Stomach (tissue), 8 donors: ENCODE measurements at regions not wholly inside any gene's neighbourhood (a gene's known extent, or its start where the extent isn't known, plus 50 kb on each side); places are given as distances from the start of the nearest gene placed in this dataset.

Source experiments
- DNase-seq, 2 donors: peaks; one replicate each; pipeline versions ENCODE4 v3.0.0 to v3.0.0-alpha.2; 2013 to 2019
- H3K27ac ChIP-seq, 5 donors: fragments of 200-600 bp in 4 of 5; sonication (generic) in 4 of 5; one replicate each; pipeline ENCODE4 v1.5.1; 2013 to 2019; ENCODE audit warnings: mild to moderate bottlenecking in 1 of 5, moderate library complexity in 1 of 5
- H3K27me3 ChIP-seq, 3 donors: fragments of 200-600 bp; sonication (generic); one replicate each; pipeline ENCODE4 v1.5.1; 2017 to 2019; ENCODE audit warnings: mixed run types in 1 of 3
- H3K36me3 ChIP-seq, 4 donors: fragments of 200-600 bp; sonication (generic); 1 replicate in 3 of 4; 2 replicates in 1 of 4; pipeline ENCODE4 v1.5.1; 2016 to 2019
- H3K4me1 ChIP-seq, 4 donors: fragments of 200-600 bp; sonication (generic); one replicate each; pipeline ENCODE4 v1.5.1; 2016 to 2019
- H3K4me3 ChIP-seq, 4 donors: fragments of 200-600 bp; sonication (generic) in 3 of 4; one replicate each; pipeline ENCODE4 v1.5.1; 2016 to 2019; ENCODE audit warnings: mild to moderate bottlenecking in 1 of 4
- H3K9me3 ChIP-seq, 4 donors: fragments of 200-600 bp; sonication (generic); one replicate each; pipeline ENCODE4 v1.5.1; 2016 to 2019
- CTCF ChIP-seq, 7 experiments: fragments of 450-650 bp in 4 of 7; fragments of 200-600 bp in 3 of 7; sonication (generic) in 3 of 7; IDR thresholded peaks; one replicate each; pipeline ENCODE4 v1.5.1; 2016 to 2019; ENCODE audit warnings: antibody characterized with exemption in 7 of 7, control low read depth in 2 of 7, mild to moderate bottlenecking in 1 of 7
- EP300 ChIP-seq: sonication (generic); formaldehyde crosslinking; IDR thresholded peaks from one replicate; pipeline ENCODE4 v1.6.1; 2017; ENCODE audit warnings: antibody characterized with exemption
- POLR2A ChIP-seq, 4 donors: fragments of 450-650 bp; IDR thresholded peaks; one replicate each; pipeline ENCODE4 v1.6.1; 2016; ENCODE audit warnings: antibody characterized with exemption in 4 of 4, control low read depth in 2 of 4, mild to moderate bottlenecking in 1 of 4, moderate library complexity in 1 of 4
- POLR2AphosphoS5 ChIP-seq, 3 donors: sonication (generic); formaldehyde crosslinking; IDR thresholded peaks; one replicate each; pipeline ENCODE4 v1.6.1; 2016; ENCODE audit warnings: antibody characterized with exemption in 3 of 3
- whole genome bisulfite sequencing, 5 donors: extraction: QIAGEN DNeasy Blood & Tissue Kit in 3 of 5; methylation state at CpG; one replicate each; pipeline versions ENCODE4 v1.1.5 to v1.1.7; 2013 to 2018; 5-methylcytosine and 5-hydroxymethylcytosine counted together
- intact Hi-C: fragments of 100-400 bp; cut with DNase I; formaldehyde crosslinking; loops from one replicate; pipeline ENCODE4 v1.15.1; 2023; ENCODE audit warnings: low total_unique reads
- donor health status: healthy with polysubstance abuse.
- donor health status: Bipolar disorder and iron deficiency.
- donor health status: healthy.

GRCh38 chr3:106083207-106083606, 214.4 kb upstream of the CBLB start:
- H3K27ac ChIP-seq = no peak overlapping the region
- no peak for TF ChIP-seq POLR2AphosphoS5 (IDR thresholded peaks at IDR 0.05)
- TF ChIP-seq CTCF (IDR thresholded peaks at IDR 0.05) = no peak
- no peak for TF ChIP-seq POLR2A (IDR thresholded peaks at IDR 0.05)
- no peak for TF ChIP-seq EP300
- H3K4me3 ChIP-seq = no peak overlapping the region
- H3K4me1 ChIP-seq = peaks cover 0 to 3% (median 0%) of the 10 kb centered on the region in 4 donors
- no peak for DNase-seq
- H3K9me3 ChIP-seq = no peaks in the 10 kb centered on the region
- H3K27me3 ChIP-seq = no peaks in the 10 kb centered on the region
- 36 to 67% (median 57%) methylated on average over 1 of the region's 1 CpG for WGBS, 5 donors
- no peaks in the 10 kb centered on the region for H3K36me3 ChIP-seq
- intact Hi-C loops = no loop called here

DNA sequence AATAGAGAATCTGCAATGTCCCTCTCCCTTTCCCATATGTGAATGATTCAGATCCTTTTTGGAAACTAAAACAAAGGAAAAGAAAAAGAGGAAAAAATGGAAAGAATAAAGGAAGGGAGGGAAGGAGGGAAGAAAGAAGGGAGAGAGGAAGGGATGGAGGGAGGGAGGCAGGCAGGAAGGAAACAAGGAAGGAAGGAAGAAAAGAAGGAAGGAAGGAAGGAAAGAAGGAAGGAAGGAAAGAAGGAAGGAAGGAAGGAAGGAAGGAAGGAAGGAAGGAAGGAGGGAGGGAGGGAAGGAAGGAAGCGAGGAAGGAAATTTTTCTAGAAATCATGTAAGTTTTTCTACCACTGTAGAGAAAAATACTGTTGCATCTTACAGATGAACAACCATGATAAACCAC, 215.0 kb upstream of the CBLB start:
- peaks cover 0 to 3% (median 0%) of the 10 kb centered on the region in 4 donors for H3K4me1 ChIP-seq
- no peaks in the 10 kb centered on the region for H3K27me3 ChIP-seq
- H3K4me3 ChIP-seq = no peak overlapping the region
- H3K9me3 ChIP-seq = no peaks in the 10 kb centered on the region
- no peak overlapping the region for H3K27ac ChIP-seq
- TF ChIP-seq EP300 = no peak
- DNase-seq = no peak
- H3K36me3 ChIP-seq = no peaks in the 10 kb centered on the region
- 95 to 100% (median 97%) methylated on average over 1 of the region's 1 CpG for WGBS, 5 donors
- intact Hi-C loops = no loop called here

DNA sequence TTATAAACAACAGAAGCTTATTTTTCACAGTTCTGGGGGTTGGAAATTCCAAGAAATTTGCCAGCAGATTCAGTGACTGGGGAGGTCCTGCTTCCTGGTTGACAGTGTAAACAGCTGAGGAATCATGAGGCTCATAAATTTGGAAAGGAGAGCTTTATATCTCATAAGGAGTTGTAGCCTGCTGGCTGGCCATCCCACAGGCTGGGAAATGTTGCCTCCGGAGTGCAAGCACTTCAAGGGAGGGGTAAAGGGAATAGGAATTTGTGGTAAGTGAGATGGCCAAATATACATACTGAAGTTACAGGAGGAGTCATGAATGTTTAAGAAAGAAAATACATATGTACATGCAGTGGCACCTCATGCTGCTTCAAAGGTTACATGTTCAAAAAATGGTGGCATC, 217.2 kb upstream of the CBLB start:
- intact Hi-C loops = no loop called here
- DNase-seq = no peak
- H3K9me3 ChIP-seq = no peaks in the 10 kb centered on the region
- 69 to 93% (median 73%) methylated on average over 1 of the region's 1 CpG for WGBS, 5 donors
- no peaks in the 10 kb centered on the region for H3K27me3 ChIP-seq
- no peak overlapping the region for H3K4me3 ChIP-seq
- H3K4me1 ChIP-seq = peaks cover 0 to 3% (median 0%) of the 10 kb centered on the region in 4 donors
- no peaks in the 10 kb centered on the region for H3K36me3 ChIP-seq
- TF ChIP-seq POLR2A (IDR thresholded peaks at IDR 0.05) (no peak), POLR2AphosphoS5 (IDR thresholded peaks at IDR 0.05) (no peak), EP300 (no peak), CTCF (IDR thresholded peaks at IDR 0.05) (no peak)
- H3K27ac ChIP-seq = no peak overlapping the region

DNA sequence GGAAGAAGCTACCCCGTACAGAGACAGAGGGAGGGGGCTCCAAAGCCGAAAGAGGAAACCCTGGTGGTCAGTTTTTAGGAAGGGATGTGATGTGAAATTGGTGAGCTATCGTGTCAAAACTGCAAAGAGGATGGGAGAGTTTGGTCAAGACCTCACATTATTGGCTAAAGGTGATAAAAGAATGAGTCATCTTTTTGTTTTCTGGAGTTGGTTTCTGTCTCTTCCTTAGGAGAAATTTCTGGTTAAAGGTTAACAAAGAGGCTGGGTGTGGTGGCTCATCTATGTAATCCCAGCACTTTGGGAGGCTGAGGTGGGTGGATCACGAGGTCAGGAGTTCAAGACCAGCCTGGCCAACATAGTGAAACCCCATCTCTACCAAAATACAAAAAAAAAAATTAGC, 217.8 kb upstream of the CBLB start:
- H3K9me3 ChIP-seq = no peaks in the 10 kb centered on the region
- DNase-seq = no peak
- H3K36me3 ChIP-seq = no peaks in the 10 kb centered on the region
- no peak overlapping the region for H3K4me3 ChIP-seq
- no peak overlapping the region for H3K27ac ChIP-seq
- intact Hi-C loops = no loop called here
- peaks cover 0 to 3% (median 0%) of the 10 kb centered on the region in 4 donors for H3K4me1 ChIP-seq
- 79 to 88% (median 85%) methylated on average over 4 of the region's 4 CpGs for WGBS, 5 donors
- TF ChIP-seq POLR2AphosphoS5 (IDR thresholded peaks at IDR 0.05) (no peak), CTCF (IDR thresholded peaks at IDR 0.05) (no peak), EP300 (no peak), POLR2A (IDR thresholded peaks at IDR 0.05) (no peak)
- H3K27me3 ChIP-seq = no peaks in the 10 kb centered on the region

DNA sequence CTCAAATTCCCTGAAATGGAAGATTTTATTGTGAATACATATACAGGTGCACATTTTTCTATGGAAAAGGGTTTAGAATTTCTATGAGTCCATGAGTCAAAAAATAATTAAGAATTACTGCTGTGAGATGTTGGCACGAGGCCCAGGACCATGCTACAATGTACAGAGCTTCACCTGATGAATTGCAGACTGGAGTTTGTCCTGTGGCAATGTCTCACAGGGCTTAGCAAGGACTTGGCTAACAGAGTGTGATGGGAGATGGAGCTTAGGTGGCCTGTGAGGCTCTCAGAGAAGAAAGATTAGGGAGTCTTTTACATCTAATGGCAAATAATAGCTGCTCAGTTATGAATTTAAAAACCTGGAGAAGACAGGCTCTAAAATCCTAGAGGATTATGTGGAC, 219.5 kb upstream of the CBLB start:
- Histone ChIP-seq H3K36me3 (no peaks in the 10 kb centered on the region), H3K4me3 (no peak overlapping the region), H3K27me3 (no peaks in the 10 kb centered on the region), H3K27ac (no peak overlapping the region), H3K4me1 (peaks cover 0 to under 1% (median 0%) of the 10 kb centered on the region in 4 donors), H3K9me3 (no peaks in the 10 kb centered on the region)
- no peak for DNase-seq
- 56 to 73% (median 73%) methylated on average over 1 of the region's 1 CpG for WGBS, 5 donors
- TF ChIP-seq CTCF (IDR thresholded peaks at IDR 0.05) (no peak), EP300 (no peak), POLR2A (IDR thresholded peaks at IDR 0.05) (no peak), POLR2AphosphoS5 (IDR thresholded peaks at IDR 0.05) (no peak)
- intact Hi-C loops = no loop called here
